Umbilical cord (tissue), 1 donor: ENCODE measurements at regions not wholly inside any gene's neighbourhood (a gene's known extent, or its start where the extent isn't known, plus 50 kb on each side); places are given as distances from the start of the nearest gene placed in this dataset.
"Not testable (repeated sequence)": the region's sequence is repeated elsewhere in the genome, so short reads cannot be mapped to it uniquely, and the experiment has no call there.

Experiments used
- DNase-seq: peaks from one replicate; pipeline ENCODE4 v3.0.0-alpha.2; 2015; ENCODE audit warnings: low spot score

- DNase-seq = peak; percentile 55
Measured at GRCh38 chr7:41579961-41580935, 122.6 kb downstream of the INHBA start.

- no peak for DNase-seq
Measured at GRCh38 chr7:41578700-41579099, 124.2 kb downstream of the INHBA start.

- no peak for DNase-seq
Measured at GRCh38 chr7:41576166-41576565, 126.7 kb downstream of the INHBA start.

GRCh38 chr7:41574377-41574776 lies 128.5 kb downstream of the INHBA start:
- no peak for DNase-seq

GRCh38 chr7:41573862-41574261 lies 129.0 kb downstream of the INHBA start:
- no peak for DNase-seq

- DNase-seq = no peak
Measured at GRCh38 chr7:41573443-41573842, 129.4 kb downstream of the INHBA start.

GRCh38 chr7:41573015-41573414 lies 129.9 kb downstream of the INHBA start:
- no peak for DNase-seq

GRCh38 chr7:41571573-41571972 lies 131.3 kb downstream of the INHBA start:
- peak; percentile 56 for DNase-seq

GRCh38 chr7:41570766-41571165 lies 132.1 kb downstream of the INHBA start:
- no peak for DNase-seq

GRCh38 chr7:41568135-41568534 lies 134.8 kb downstream of the INHBA start:
- no peak for DNase-seq

- no peak for DNase-seq
Measured at GRCh38 chr7:41567731-41568114, 135.2 kb downstream of the INHBA start.

- no peak for DNase-seq
Measured at GRCh38 chr7:41567031-41567730, 135.7 kb downstream of the INHBA start.

GRCh38 chr7:41566581-41566980 lies 136.3 kb downstream of the INHBA start:
- DNase-seq = no peak

GRCh38 chr7:41565655-41566054 lies 137.2 kb downstream of the INHBA start:
- no peak for DNase-seq

GRCh38 chr7:41559426-41559825 lies 143.5 kb downstream of the INHBA start:
- no peak for DNase-seq

GRCh38 chr7:41554481-41554880 lies 148.4 kb downstream of the INHBA start:
- no peak for DNase-seq

GRCh38 chr7:41550046-41550445 lies 152.8 kb downstream of the INHBA start:
- DNase-seq = not testable (repeated sequence)

- DNase-seq = peak; percentile 67
Measured at GRCh38 chr7:41544241-41544640, 158.6 kb downstream of the INHBA start.

- DNase-seq = no peak
Measured at GRCh38 chr7:41540601-41541000, 162.3 kb downstream of the INHBA start.

GRCh38 chr7:41538810-41539724 lies 163.8 kb downstream of the INHBA start:
- no peak for DNase-seq

GRCh38 chr7:41536873-41537665 lies 165.8 kb downstream of the INHBA start:
- DNase-seq = peak; percentile 30
